Caco-2 (cell line): ENCODE measurements at regions not wholly inside any gene's neighbourhood (a gene's known extent, or its start where the extent isn't known, plus 50 kb on each side); places are given as distances from the start of the nearest gene placed in this dataset.

Experiments used
- BruUV-seq: library from RNA; stranded (reverse); fragments of 400-500 nt; replicated peaks from 2 replicates; lab custom pipeline; 2021; lab: Mats Ljungman, UMichigan
- CTCF ChIA-PET: fragments of 300-600 bp; sonication (Branson Sonifier 250); formaldehyde crosslinking; loops from one replicate; lab custom pipeline; 2022; ENCODE audit warnings: antibody characterized with exemption; lab: Charles Lee
- POLR2A ChIA-PET: fragments of 300-600 bp; sonication (Branson Sonifier 250); formaldehyde crosslinking; loops from one replicate; lab custom pipeline; 2022; ENCODE audit warnings: antibody characterized with exemption; lab: Charles Lee
- DNase-seq, 2 experiments: peaks; one replicate each; pipeline versions ENCODE4 v3.0.0 to v3.0.0-alpha.2; 2020 to 2022
- H3K27me3 ChIP-seq: replicated peaks from 2 replicates; pipeline ENCODE4 v1.6.0; 2011; ENCODE audit warnings: low read length; ENCODE audit not compliant: control insufficient read depth, insufficient read depth
- H3K36me3 ChIP-seq: 2 replicates; pipeline ENCODE4 v1.5.1; 2011; ENCODE audit warnings: low read length; ENCODE audit not compliant: control insufficient read depth, insufficient read depth
- H3K4me1 ChIP-seq: fragments of 250-450 bp; sonication (Bioruptor Pico); 2 replicates; pipeline ENCODE4 v1.5.1; 2020; ENCODE audit warnings: mild to moderate bottlenecking
- H3K4me3 ChIP-seq: 2 replicates; pipeline ENCODE4 v1.5.1; 2011; ENCODE audit warnings: low read depth, mild to moderate bottlenecking, control low read depth, low read length
- H3K9me3 ChIP-seq: fragments of 250-450 bp; sonication (Bioruptor Pico); 2 replicates; pipeline ENCODE4 v1.5.1; 2020; ENCODE audit warnings: mild to moderate bottlenecking, moderate library complexity
- H3K27ac Mint-ChIP-seq: one replicate; pipeline ENCODE4 v1.8.0; 2022; ENCODE audit warnings: mixed read lengths; ENCODE audit not compliant: unreplicated experiment
- H3K27me3 Mint-ChIP-seq: one replicate; pipeline ENCODE4 v1.8.0; 2022; ENCODE audit warnings: mixed read lengths; ENCODE audit not compliant: insufficient read depth, unreplicated experiment
- H3K36me3 Mint-ChIP-seq: one replicate; pipeline ENCODE4 v1.8.0; 2022; ENCODE audit warnings: mild to moderate bottlenecking, mixed read lengths; ENCODE audit not compliant: insufficient read depth, unreplicated experiment
- H3K4me1 Mint-ChIP-seq: one replicate; pipeline ENCODE4 v1.8.0; 2022; ENCODE audit warnings: low read depth, mixed read lengths; ENCODE audit not compliant: unreplicated experiment
- H3K4me3 Mint-ChIP-seq: one replicate; pipeline ENCODE4 v1.8.0; 2022; ENCODE audit warnings: mild to moderate bottlenecking, moderate library complexity, mixed read lengths; ENCODE audit not compliant: unreplicated experiment
- H3K9me3 Mint-ChIP-seq: one replicate; pipeline ENCODE4 v1.8.0; 2022; ENCODE audit warnings: mixed read lengths; ENCODE audit not compliant: unreplicated experiment
- CTCF ChIP-seq, 2 experiments: fragments of 200-600 bp in 1 of 2; IDR thresholded peaks; 1 replicate in 1 of 2; 2 replicates in 1 of 2; pipeline versions ENCODE4 v1.5.1 to v1.8.0; 2011 to 2022; ENCODE audit warnings: antibody characterized with exemption in 1 of 2, control low read depth in 1 of 2, inconsistent platforms in 1 of 2, low read depth in 1 of 2, low read length in 1 of 2, mild to moderate bottlenecking in 1 of 2, moderate library complexity in 1 of 2; ENCODE audit not compliant: insufficient read depth in 1 of 2, severe bottlenecking in 1 of 2, unreplicated experiment in 1 of 2
- intact Hi-C: fragments of 100-400 bp; cut with micrococcal nuclease; formaldehyde crosslinking; loops from one replicate; pipeline ENCODE4 v1.10.0; 2022; ENCODE audit not compliant: unreplicated experiment

GRCh38 chr3:151538456-151539393, 77.9 kb upstream of the IGSF10 start:
- POLR2A ChIA-PET, result no interaction called here
- no TSS peak for BruUV-seq

GRCh38 chr3:151537726-151538125, 76.9 kb upstream of the IGSF10 start:
- H3K36me3 Mint-ChIP-seq, result no peaks in the 10 kb centered on the region
- POLR2A ChIA-PET, result no interaction called here
- H3K27me3 ChIP-seq, result no peaks in the 10 kb centered on the region

More at GRCh38 chr3:151538456-151539393, 77.9 kb upstream of the IGSF10 start:
- Mint-ChIP-seq H3K27ac (no peak overlapping the region), H3K9me3 (no peaks in the 10 kb centered on the region), H3K27me3 (no peaks in the 10 kb centered on the region), H3K4me1 (peaks cover 6% of the 10 kb centered on the region), H3K4me3 (no peak overlapping the region), H3K36me3 (no peaks in the 10 kb centered on the region)
- Histone ChIP-seq H3K4me3 (no peak overlapping the region), H3K4me1 (peaks cover 5% of the 10 kb centered on the region), H3K27me3 (no peaks in the 10 kb centered on the region), H3K36me3 (no peaks in the 10 kb centered on the region), H3K9me3 (no peaks in the 10 kb centered on the region)
- DNase-seq, result no peak
- intact Hi-C loops, result no loop called here
- TF ChIP-seq CTCF (IDR thresholded peaks at IDR 0.05; ENCODE audit: insufficient read depth in 1 of 2, low read depth in 1 of 2, low read length in 1 of 2, severe bottlenecking in 1 of 2, unreplicated experiment in 1 of 2), result no peak
- CTCF ChIA-PET, result no interaction called here

DNA sequence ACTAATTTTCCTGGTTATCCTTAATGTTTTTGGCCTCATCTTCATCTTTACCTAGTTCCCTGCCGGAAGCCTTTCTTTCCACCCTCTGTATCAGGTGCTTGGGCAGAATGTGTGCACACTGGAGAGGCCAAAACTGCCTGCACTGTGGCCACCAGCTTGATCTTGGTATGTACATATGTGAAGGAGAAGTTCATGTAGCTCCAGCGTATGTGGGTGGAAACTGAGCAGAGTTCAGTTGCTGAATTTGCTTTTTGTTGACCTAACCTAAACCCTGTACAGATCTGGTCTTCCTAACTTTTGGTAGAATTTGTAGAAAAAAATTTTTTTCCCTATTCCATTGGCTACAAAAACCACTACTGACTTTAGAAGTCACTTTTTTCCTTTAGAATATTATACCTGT, 65.9 kb upstream of the IGSF10 start:
- no peak overlapping the region for H3K4me3 Mint-ChIP-seq

More at GRCh38 chr3:151537726-151538125, 76.9 kb upstream of the IGSF10 start:
- H3K4me1 Mint-ChIP-seq, result no peaks in the 10 kb centered on the region
- no peaks in the 10 kb centered on the region for H3K27me3 Mint-ChIP-seq
- H3K27ac Mint-ChIP-seq, result no peak overlapping the region
- H3K36me3 ChIP-seq, result no peaks in the 10 kb centered on the region
- no peaks in the 10 kb centered on the region for H3K9me3 ChIP-seq
- TF ChIP-seq CTCF (IDR thresholded peaks at IDR 0.05; ENCODE audit: insufficient read depth in 1 of 2, low read depth in 1 of 2, low read length in 1 of 2, severe bottlenecking in 1 of 2, unreplicated experiment in 1 of 2), result no peak
- BruUV-seq, result no TSS peak
- intact Hi-C loops, result no loop called here
- H3K4me1 ChIP-seq, result no peaks in the 10 kb centered on the region
- CTCF ChIA-PET, result interaction anchor here (0.5 kb wide), 1 partner anchor 929 kb away, joined by 3 read pairs; no protein-coding TSS in a partner anchor
- no peak overlapping the region for H3K4me3 Mint-ChIP-seq
- DNase-seq, result no peak
- no peaks in the 10 kb centered on the region for H3K9me3 Mint-ChIP-seq
- no peak overlapping the region for H3K4me3 ChIP-seq

More for the DNA sequence above, 65.9 kb upstream of the IGSF10 start:
- Histone ChIP-seq H3K9me3 (no peaks in the 10 kb centered on the region), H3K36me3 (no peaks in the 10 kb centered on the region), H3K4me1 (no peaks in the 10 kb centered on the region), H3K27me3 (no peaks in the 10 kb centered on the region), H3K4me3 (no peak overlapping the region)
- no peaks in the 10 kb centered on the region for H3K27me3 Mint-ChIP-seq
- DNase-seq, result no peak
- H3K27ac Mint-ChIP-seq, result no peak overlapping the region
- ChIA-PET POLR2A (no interaction called here), CTCF (no interaction called here)
- no peaks in the 10 kb centered on the region for H3K36me3 Mint-ChIP-seq
- no TSS peak for BruUV-seq
- no peaks in the 10 kb centered on the region for H3K4me1 Mint-ChIP-seq
- TF ChIP-seq CTCF (IDR thresholded peaks at IDR 0.05; ENCODE audit: insufficient read depth in 1 of 2, low read depth in 1 of 2, low read length in 1 of 2, severe bottlenecking in 1 of 2, unreplicated experiment in 1 of 2), result no peak
- no peaks in the 10 kb centered on the region for H3K9me3 Mint-ChIP-seq
- intact Hi-C loops, result no loop called here
